WTC11 (cell line): ENCODE measurements at regions not wholly inside any gene's neighbourhood (a gene's known extent, or its start where the extent isn't known, plus 50 kb on each side); places are given as distances from the start of the nearest gene placed in this dataset.

ENCODE experiments used
- CBFB ChIP-seq: sonication (generic); formaldehyde crosslinking; IDR thresholded peaks from 2 replicates; pipeline ENCODE4 v1.8.1; 2022; ENCODE audit warnings: mild to moderate bottlenecking, low read depth, missing genetic modification reagents
- CREB1 ChIP-seq: sonication (generic); formaldehyde crosslinking; IDR thresholded peaks from 2 replicates; pipeline ENCODE4 v1.8.0; 2023; ENCODE audit warnings: mild to moderate bottlenecking, missing genetic modification reagents
- JAZF1 ChIP-seq: fragments of 250-450 bp; sonication (Bioruptor Pico); IDR thresholded peaks from 2 replicates; pipeline ENCODE4 v1.9.0; 2021; ENCODE audit warnings: moderate library complexity, mild to moderate bottlenecking, inconsistent platforms
- NFYB ChIP-seq: sonication (generic); formaldehyde crosslinking; conservative IDR thresholded peaks from 2 replicates; pipeline ENCODE4 v1.8.0; 2022; ENCODE audit warnings: low read depth, missing genetic modification reagents
- NR1H2 ChIP-seq: sonication (generic); formaldehyde crosslinking; IDR thresholded peaks from 2 replicates; pipeline ENCODE4 v1.9.0; 2021; ENCODE audit warnings: mild to moderate bottlenecking, moderate library complexity, missing genetic modification reagents
- ZBTB21 ChIP-seq: sonication (generic); formaldehyde crosslinking; IDR thresholded peaks from 2 replicates; pipeline ENCODE4 v1.8.1; 2023; ENCODE audit warnings: mild to moderate bottlenecking, missing genetic modification reagents, borderline replicate concordance
- ZNF121 ChIP-seq: sonication (generic); formaldehyde crosslinking; IDR thresholded peaks from 2 replicates; pipeline ENCODE4 v1.8.0; 2023; ENCODE audit warnings: missing genetic modification reagents
- ZNF317 ChIP-seq: sonication (generic); formaldehyde crosslinking; IDR thresholded peaks from 2 replicates; pipeline ENCODE4 v1.8.1; 2023; ENCODE audit warnings: low read depth, mild to moderate bottlenecking, moderate library complexity, missing genetic modification reagents, borderline replicate concordance
- ZNF423 ChIP-seq: fragments of 250-450 bp; sonication (Bioruptor Pico); IDR thresholded peaks from 2 replicates; pipeline ENCODE4 v2.1.2; 2022; ENCODE audit warnings: mild to moderate bottlenecking, moderate library complexity
- TF ChIP-seq, protein P1 (sequence below): sonication (generic); formaldehyde crosslinking; IDR thresholded peaks from 2 replicates; pipeline ENCODE4 v1.8.0; 2023; ENCODE audit warnings: missing genetic modification reagents
- TF ChIP-seq, protein P2 (sequence below): sonication (generic); formaldehyde crosslinking; IDR thresholded peaks from 2 replicates; pipeline ENCODE4 v1.8.1; 2022; ENCODE audit warnings: mild to moderate bottlenecking, moderate library complexity, missing genetic modification reagents
- TF ChIP-seq, protein P3 (sequence below): sonication (generic); formaldehyde crosslinking; IDR thresholded peaks from 2 replicates; pipeline ENCODE4 v1.8.1; 2023; ENCODE audit warnings: mild to moderate bottlenecking, missing genetic modification reagents, moderate library complexity
- TF ChIP-seq, protein P4 (sequence below): fragments of 200-600 bp; IDR thresholded peaks from 2 replicates; pipeline ENCODE4 v1.8.0; 2022; ENCODE audit warnings: antibody characterized with exemption

DNA sequence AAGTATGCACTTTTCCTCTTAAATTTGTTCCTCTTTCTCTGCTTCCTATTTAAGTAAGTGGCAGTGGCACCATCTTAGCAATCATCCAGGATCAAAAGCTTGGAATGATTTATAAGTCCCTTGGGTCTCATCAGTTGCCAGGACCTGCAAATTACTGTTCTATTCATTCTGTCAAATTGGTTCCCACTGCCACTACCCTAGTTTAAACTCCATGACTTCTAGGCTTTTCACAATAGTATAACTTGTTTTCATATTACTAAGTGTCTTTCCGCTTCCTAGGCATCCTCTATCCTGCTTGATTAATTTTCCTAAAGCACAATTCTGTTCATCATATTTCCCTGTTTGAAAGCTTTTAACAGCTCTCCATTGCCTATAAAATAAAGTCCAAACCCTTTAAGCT is 363.9 kb upstream of the MEF2C start:
- TF ChIP-seq, protein P1, sequence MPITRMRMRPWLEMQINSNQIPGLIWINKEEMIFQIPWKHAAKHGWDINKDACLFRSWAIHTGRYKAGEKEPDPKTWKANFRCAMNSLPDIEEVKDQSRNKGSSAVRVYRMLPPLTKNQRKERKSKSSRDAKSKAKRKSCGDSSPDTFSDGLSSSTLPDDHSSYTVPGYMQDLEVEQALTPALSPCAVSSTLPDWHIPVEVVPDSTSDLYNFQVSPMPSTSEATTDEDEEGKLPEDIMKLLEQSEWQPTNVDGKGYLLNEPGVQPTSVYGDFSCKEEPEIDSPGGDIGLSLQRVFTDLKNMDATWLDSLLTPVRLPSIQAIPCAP (CRISPR knock-in tag): no peak
- TF ChIP-seq, protein P2, sequence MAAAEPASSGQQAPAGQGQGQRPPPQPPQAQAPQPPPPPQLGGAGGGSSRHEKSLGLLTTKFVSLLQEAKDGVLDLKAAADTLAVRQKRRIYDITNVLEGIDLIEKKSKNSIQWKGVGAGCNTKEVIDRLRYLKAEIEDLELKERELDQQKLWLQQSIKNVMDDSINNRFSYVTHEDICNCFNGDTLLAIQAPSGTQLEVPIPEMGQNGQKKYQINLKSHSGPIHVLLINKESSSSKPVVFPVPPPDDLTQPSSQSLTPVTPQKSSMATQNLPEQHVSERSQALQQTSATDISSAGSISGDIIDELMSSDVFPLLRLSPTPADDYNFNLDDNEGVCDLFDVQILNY (CRISPR knock-in tag): no peak
- TF ChIP-seq, protein P3, sequence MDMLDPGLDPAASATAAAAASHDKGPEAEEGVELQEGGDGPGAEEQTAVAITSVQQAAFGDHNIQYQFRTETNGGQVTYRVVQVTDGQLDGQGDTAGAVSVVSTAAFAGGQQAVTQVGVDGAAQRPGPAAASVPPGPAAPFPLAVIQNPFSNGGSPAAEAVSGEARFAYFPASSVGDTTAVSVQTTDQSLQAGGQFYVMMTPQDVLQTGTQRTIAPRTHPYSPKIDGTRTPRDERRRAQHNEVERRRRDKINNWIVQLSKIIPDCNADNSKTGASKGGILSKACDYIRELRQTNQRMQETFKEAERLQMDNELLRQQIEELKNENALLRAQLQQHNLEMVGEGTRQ (CRISPR knock-in tag): no peak
- no peak for TF ChIP-seq ZBTB21 (CRISPR knock-in tag)
- no peak for TF ChIP-seq CREB1
- TF ChIP-seq, protein P4, sequence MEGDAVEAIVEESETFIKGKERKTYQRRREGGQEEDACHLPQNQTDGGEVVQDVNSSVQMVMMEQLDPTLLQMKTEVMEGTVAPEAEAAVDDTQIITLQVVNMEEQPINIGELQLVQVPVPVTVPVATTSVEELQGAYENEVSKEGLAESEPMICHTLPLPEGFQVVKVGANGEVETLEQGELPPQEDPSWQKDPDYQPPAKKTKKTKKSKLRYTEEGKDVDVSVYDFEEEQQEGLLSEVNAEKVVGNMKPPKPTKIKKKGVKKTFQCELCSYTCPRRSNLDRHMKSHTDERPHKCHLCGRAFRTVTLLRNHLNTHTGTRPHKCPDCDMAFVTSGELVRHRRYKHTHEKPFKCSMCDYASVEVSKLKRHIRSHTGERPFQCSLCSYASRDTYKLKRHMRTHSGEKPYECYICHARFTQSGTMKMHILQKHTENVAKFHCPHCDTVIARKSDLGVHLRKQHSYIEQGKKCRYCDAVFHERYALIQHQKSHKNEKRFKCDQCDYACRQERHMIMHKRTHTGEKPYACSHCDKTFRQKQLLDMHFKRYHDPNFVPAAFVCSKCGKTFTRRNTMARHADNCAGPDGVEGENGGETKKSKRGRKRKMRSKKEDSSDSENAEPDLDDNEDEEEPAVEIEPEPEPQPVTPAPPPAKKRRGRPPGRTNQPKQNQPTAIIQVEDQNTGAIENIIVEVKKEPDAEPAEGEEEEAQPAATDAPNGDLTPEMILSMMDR: no peak
- TF ChIP-seq ZNF317: no peak
- TF ChIP-seq NFYB (CRISPR knock-in tag): no peak
- TF ChIP-seq NR1H2 (CRISPR knock-in tag): no peak
- TF ChIP-seq ZNF121 (CRISPR knock-in tag): no peak
- no peak for TF ChIP-seq JAZF1 (CRISPR knock-in tag)
- no peak for TF ChIP-seq CBFB (CRISPR knock-in tag)
- no peak for TF ChIP-seq ZNF423 (CRISPR knock-in tag)
